ENCODE measurements at regions not wholly inside any gene's neighbourhood (a gene's known extent, or its start where the extent isn't known, plus 50 kb on each side); places are given as distances from the start of the nearest gene placed in this dataset.

DNA sequence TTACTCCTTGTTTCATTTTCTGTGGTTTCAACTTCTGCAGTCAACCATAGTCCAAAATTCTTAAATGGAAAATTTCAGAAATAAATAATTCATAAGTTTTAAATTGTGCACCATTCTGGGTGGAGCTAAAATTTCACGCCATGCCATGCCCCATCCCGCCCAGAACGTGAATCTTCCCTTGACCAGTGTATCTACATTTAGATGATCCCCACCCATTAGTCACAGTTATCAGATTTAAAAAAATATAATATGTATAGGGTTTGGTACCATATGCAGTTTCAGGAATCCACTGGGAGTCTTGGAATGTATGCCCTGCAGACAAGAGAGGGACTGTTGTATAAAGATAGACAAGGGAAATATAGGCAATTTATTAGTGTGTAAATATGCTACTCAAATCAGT is 759.7 kb upstream of the ZNF608 start:
- TF ChIP-seq POLR2A (IDR thresholded peaks at IDR 0.05) (no peak), CTCF (IDR thresholded peaks at IDR 0.05) (no peak), EP300 (IDR thresholded peaks at IDR 0.05) (no peak)

Data from tibial nerve (tissue), 4 donors.